Esophagus squamous epithelium (tissue), 4 donors: ENCODE measurements at regions not wholly inside any gene's neighbourhood (a gene's known extent, or its start where the extent isn't known, plus 50 kb on each side); places are given as distances from the start of the nearest gene placed in this dataset.

Source experiments
- CTCF ChIP-seq, 6 experiments: fragments of 450-650 bp in 4 of 6; fragments of 200-600 bp in 2 of 6; sonication (generic) in 2 of 6; IDR thresholded peaks; one replicate each; pipeline ENCODE4 v1.5.1; 2016 to 2019; ENCODE audit warnings: antibody characterized with exemption in 6 of 6, mild to moderate bottlenecking in 4 of 6, moderate library complexity in 4 of 6
- POLR2A ChIP-seq, 4 donors: fragments of 450-650 bp; IDR thresholded peaks; one replicate each; pipeline ENCODE4 v1.6.1; 2017; ENCODE audit warnings: antibody characterized with exemption in 4 of 4, mild to moderate bottlenecking in 4 of 4, moderate library complexity in 3 of 4

DNA sequence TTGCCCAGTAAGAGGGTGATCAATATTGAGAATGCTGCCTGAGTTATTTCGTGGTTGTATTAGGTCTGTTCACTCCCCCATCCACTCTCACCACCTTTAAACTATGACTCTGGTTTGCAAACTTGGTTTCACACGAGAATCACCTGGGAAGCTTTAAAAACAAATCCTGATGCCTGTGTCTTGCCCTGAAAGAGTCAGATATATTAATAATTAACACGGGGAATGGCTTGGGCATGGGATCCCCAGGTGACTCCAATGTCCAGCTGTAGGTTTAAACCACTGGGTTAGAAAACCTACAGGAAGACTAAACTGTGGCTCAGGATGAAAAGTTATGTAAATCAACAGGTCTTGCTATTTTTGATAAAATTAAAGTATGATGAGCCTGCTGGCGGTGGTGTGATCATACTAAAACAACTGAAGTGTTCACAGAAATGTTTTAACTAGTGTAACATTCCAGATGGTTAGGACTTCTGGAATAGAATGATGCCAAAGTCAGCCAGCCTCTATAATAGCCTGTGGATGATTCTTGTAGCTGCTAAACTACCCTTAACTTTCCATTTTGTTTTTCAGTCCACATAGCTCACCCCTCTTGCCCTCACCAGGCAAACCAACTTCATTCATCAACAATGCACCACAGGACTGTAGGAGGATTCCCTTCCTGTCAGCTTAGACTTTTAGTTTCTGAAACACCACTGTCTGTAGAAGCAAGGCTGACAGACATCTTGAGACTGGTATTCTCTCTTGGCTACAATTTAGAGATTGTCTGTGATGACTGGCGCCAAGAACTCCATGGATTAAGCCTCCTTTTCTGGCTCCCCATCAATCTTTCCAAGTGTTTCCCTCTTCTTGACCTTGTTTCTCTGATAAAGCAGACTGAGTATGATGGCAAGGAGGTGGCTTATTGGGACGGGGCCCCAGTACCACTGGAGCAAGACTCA is 119.1 kb upstream of the ADAMTS9 start:
- TF ChIP-seq CTCF (IDR thresholded peaks at IDR 0.05) (no peak), POLR2A (IDR thresholded peaks at IDR 0.05) (no peak)
